OCI-LY7 (cell line): ENCODE measurements at regions not wholly inside any gene's neighbourhood (a gene's known extent, or its start where the extent isn't known, plus 50 kb on each side); places are given as distances from the start of the nearest gene placed in this dataset.
A peak's percentile ranks its signal among the peaks of the same experiment; 100 is the strongest.
"Not testable (repeated sequence)": the region's sequence is repeated elsewhere in the genome, so short reads cannot be mapped to it uniquely, and the experiment has no call there.

ENCODE experiments used
- BruUV-seq: library from RNA; stranded (reverse); fragments of 400-500 nt; replicated peaks from 2 replicates; lab custom pipeline; 2021; lab: Mats Ljungman, UMichigan
- CTCF ChIA-PET: fragments of 300-600 bp; sonication (Branson Sonifier 250); formaldehyde crosslinking; loops from one replicate; lab custom pipeline; 2022; ENCODE audit warnings: antibody characterized with exemption; ENCODE audit not compliant: unreplicated experiment; lab: Charles Lee
- POLR2A ChIA-PET: fragments of 300-600 bp; sonication (Branson Sonifier 250); formaldehyde crosslinking; loops from one replicate; lab custom pipeline; 2022; ENCODE audit warnings: antibody characterized with exemption; lab: Charles Lee
- DNase-seq: peaks from one replicate; pipeline ENCODE4 v3.0.0-alpha.2; 2015; ENCODE audit warnings: low spot score
- H2AFZ ChIP-seq: fragments of 200-600 bp; sonication (generic), shearing (Covaris generic); 2 replicates; pipeline ENCODE4 v1.6.1; 2014; ENCODE audit warnings: mild to moderate bottlenecking, antibody characterized with exemption, low read length, moderate library complexity
- H3K27ac ChIP-seq: fragments of 200-600 bp; sonication (generic); 2 replicates; pipeline ENCODE4 v1.5.1; 2014; ENCODE audit warnings: mixed run types, low read depth, mild to moderate bottlenecking, moderate library complexity, low read length, inconsistent platforms; ENCODE audit not compliant: poor library complexity, severe bottlenecking
- H3K36me3 ChIP-seq: fragments of 200-600 bp; sonication (generic); 2 replicates; pipeline ENCODE4 v1.6.1; 2014; ENCODE audit warnings: mild to moderate bottlenecking, antibody characterized with exemption, low read length, moderate library complexity, mixed read lengths; ENCODE audit not compliant: insufficient read depth
- H3K4me1 ChIP-seq: fragments of 200-600 bp; sonication (generic); 2 replicates; pipeline ENCODE4 v1.5.1; 2014; ENCODE audit warnings: mild to moderate bottlenecking, low read length; ENCODE audit not compliant: insufficient read depth, poor library complexity, severe bottlenecking
- H3K4me2 ChIP-seq: fragments of 200-600 bp; sonication (generic); 2 replicates; pipeline ENCODE4 v1.6.1; 2014; ENCODE audit warnings: mild to moderate bottlenecking, low read length
- H3K4me3 ChIP-seq: fragments of 200-600 bp; sonication (generic); 2 replicates; pipeline ENCODE4 v1.5.1; 2014; ENCODE audit warnings: mild to moderate bottlenecking, low read depth, low read length; ENCODE audit not compliant: poor library complexity, severe bottlenecking
- H3K79me2 ChIP-seq: fragments of 200-600 bp; sonication (generic); 2 replicates; pipeline ENCODE4 v1.6.1; 2016; ENCODE audit warnings: low read depth, mild to moderate bottlenecking, low read length, moderate library complexity, mixed read lengths; ENCODE audit not compliant: insufficient read depth
- H3K9me2 ChIP-seq: fragments of 200-600 bp; sonication (generic); 2 replicates; pipeline ENCODE4 v1.6.1; 2016; ENCODE audit warnings: mild to moderate bottlenecking, low read length, mixed read lengths; ENCODE audit not compliant: insufficient read depth
- H3K9me3 ChIP-seq: fragments of 200-600 bp; sonication (generic); 2 replicates; pipeline ENCODE4 v1.6.1; 2014; ENCODE audit warnings: mild to moderate bottlenecking, mixed run types, low read length, mixed read lengths
- H4K20me1 ChIP-seq: fragments of 200-600 bp; sonication (generic); 2 replicates; pipeline ENCODE4 v1.6.1; 2014; ENCODE audit warnings: mild to moderate bottlenecking, antibody characterized with exemption, low read length, moderate library complexity, mixed read lengths; ENCODE audit not compliant: insufficient read depth
- EZH2phosphoT487 ChIP-seq: fragments of 200-600 bp; sonication (generic); IDR thresholded peaks from 2 replicates; pipeline ENCODE4 v1.6.1; 2018; ENCODE audit warnings: low read depth, borderline replicate concordance, mild to moderate bottlenecking, mixed run types, antibody characterized with exemption, low read length, moderate library complexity, mixed read lengths
- intact Hi-C: fragments of 100-400 bp; cut with micrococcal nuclease; formaldehyde crosslinking; loops from one replicate; pipeline ENCODE4 v1.10.0; 2022; ENCODE audit not compliant: unreplicated experiment
- TF ChIP-seq, protein P1 (sequence below): fragments of 200-600 bp; sonication (generic); conservative IDR thresholded peaks from 2 replicates; pipeline ENCODE4 v1.5.1; 2014; ENCODE audit warnings: mild to moderate bottlenecking, antibody characterized with exemption, low read length, moderate library complexity, mixed read lengths

DNA sequence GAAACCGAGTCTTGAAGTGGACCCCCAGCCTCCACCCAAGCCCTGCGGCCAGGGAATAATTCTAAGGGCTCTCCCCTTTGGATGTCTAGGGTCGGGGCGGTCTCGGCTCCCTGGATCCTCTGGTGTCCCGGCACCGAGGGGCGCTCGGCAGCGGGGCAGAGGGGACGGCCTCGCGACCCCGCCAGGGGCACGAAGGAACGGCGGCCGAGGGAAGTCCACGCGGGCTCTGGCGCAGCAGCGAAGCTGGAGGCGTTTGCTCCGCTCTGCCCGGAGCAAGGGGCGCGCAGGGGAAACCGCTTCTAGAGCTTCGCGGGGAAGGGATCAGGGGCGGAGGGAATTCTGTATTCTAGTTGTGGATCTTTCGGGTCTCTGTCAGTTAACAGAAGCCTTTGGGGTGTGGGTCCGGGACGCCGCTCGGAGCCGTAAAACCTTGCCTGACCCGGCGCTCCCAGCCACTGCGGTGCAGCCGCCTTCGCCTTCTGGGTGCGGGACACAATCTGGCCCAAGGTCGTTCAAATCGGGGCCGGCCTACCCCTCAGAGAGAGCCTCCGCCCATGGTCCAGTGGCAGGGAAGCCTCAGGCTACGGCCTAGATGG lies 118.2 kb downstream of the KCNRG start:
- no peak overlapping the region for H3K4me2 ChIP-seq
- H3K27ac ChIP-seq = no peak overlapping the region
- no peaks in the 10 kb centered on the region for H3K9me2 ChIP-seq
- no TSS peak for BruUV-seq
- POLR2A ChIA-PET = no interaction called here
- H3K36me3 ChIP-seq = no peaks in the 10 kb centered on the region
- CTCF ChIA-PET = no interaction called here
- H2AFZ ChIP-seq = no peak overlapping the region
- no peaks in the 10 kb centered on the region for H4K20me1 ChIP-seq
- intact Hi-C loops = loop anchor here (5.0 kb wide), 1 partner anchor 464 kb away; no protein-coding TSS in a partner anchor
- H3K9me3 ChIP-seq = no peaks in the 10 kb centered on the region
- no peaks in the 10 kb centered on the region for H3K79me2 ChIP-seq
- DNase-seq = no peak
- TF ChIP-seq EZH2phosphoT487 = no peak
- TF ChIP-seq, protein P1, sequence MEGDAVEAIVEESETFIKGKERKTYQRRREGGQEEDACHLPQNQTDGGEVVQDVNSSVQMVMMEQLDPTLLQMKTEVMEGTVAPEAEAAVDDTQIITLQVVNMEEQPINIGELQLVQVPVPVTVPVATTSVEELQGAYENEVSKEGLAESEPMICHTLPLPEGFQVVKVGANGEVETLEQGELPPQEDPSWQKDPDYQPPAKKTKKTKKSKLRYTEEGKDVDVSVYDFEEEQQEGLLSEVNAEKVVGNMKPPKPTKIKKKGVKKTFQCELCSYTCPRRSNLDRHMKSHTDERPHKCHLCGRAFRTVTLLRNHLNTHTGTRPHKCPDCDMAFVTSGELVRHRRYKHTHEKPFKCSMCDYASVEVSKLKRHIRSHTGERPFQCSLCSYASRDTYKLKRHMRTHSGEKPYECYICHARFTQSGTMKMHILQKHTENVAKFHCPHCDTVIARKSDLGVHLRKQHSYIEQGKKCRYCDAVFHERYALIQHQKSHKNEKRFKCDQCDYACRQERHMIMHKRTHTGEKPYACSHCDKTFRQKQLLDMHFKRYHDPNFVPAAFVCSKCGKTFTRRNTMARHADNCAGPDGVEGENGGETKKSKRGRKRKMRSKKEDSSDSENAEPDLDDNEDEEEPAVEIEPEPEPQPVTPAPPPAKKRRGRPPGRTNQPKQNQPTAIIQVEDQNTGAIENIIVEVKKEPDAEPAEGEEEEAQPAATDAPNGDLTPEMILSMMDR = no peak
- H3K4me1 ChIP-seq = peaks cover 34% of the 10 kb centered on the region
- no peak overlapping the region for H3K4me3 ChIP-seq

DNA sequence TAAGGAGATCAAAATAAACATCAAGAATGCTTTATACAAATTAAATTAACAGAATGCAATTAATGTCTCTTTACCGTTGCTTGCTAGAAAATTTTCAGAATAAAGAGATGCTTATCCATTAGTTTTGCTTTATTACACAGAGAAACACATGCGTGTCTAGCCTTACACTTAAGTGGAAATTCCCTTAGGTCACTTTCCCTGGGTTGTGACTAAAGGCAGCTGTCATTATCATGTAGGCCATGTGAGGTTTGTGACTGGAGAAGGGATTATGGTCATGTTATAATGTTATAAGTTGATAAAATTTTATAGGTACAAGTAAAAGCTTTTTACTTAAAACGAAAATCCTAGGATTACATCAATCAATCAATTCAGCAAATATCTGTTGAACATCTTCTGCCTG lies 121.0 kb downstream of the KCNRG start:
- TF ChIP-seq EZH2phosphoT487 = no peak
- TF ChIP-seq, protein P1 = no peak
- no peak overlapping the region for H3K4me3 ChIP-seq
- BruUV-seq = no TSS peak
- POLR2A ChIA-PET = interaction anchor here (0.9 to 2.9 kb wide), 2 partner anchors 9 to 31 kb away, joined by 4 to 17 read pairs; no protein-coding TSS in a partner anchor
- DNase-seq = no peak
- H2AFZ ChIP-seq = no peak overlapping the region
- no peak overlapping the region for H3K4me2 ChIP-seq
- no peaks in the 10 kb centered on the region for H3K36me3 ChIP-seq
- no peak overlapping the region for H3K27ac ChIP-seq
- CTCF ChIA-PET = no interaction called here
- intact Hi-C loops = no loop called here
- peaks cover 34% of the 10 kb centered on the region for H3K4me1 ChIP-seq
- H3K9me3 ChIP-seq = no peaks in the 10 kb centered on the region
- no peaks in the 10 kb centered on the region for H3K9me2 ChIP-seq
- no peaks in the 10 kb centered on the region for H4K20me1 ChIP-seq
- no peaks in the 10 kb centered on the region for H3K79me2 ChIP-seq

DNA sequence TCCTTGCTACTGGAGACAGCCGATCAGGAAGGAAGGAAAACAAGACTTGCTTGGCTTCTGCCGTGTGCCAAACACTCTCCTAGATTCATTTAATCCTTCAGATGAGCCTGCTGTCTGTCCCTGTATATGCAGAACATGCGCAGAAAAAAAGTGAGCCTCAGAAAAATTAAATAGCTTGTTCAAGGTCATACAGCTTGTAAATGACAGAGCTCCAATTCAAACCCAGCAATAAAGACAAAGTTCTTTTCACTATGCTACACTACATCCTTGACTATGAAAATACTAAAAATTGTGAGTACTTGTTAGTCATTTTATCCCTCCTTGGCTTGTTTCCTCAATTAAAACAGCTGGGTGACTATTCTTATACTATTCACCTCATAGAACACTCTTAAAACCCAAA lies 121.4 kb downstream of the KCNRG start:
- H3K4me2 ChIP-seq = no peak overlapping the region
- ChIA-PET POLR2A (interaction anchor here (0.6 to 2.9 kb wide), 4 partner anchors 10 to 228 kb away, joined by 3 to 17 read pairs (median 5); no protein-coding TSS in a partner anchor), CTCF (no interaction called here)
- no peaks in the 10 kb centered on the region for H3K36me3 ChIP-seq
- H3K27ac ChIP-seq = no peak overlapping the region
- H3K4me1 ChIP-seq = peaks cover 32% of the 10 kb centered on the region
- no peak for DNase-seq
- no peaks in the 10 kb centered on the region for H4K20me1 ChIP-seq
- TF ChIP-seq EZH2phosphoT487 = no peak
- TF ChIP-seq, protein P1 = no peak
- no peaks in the 10 kb centered on the region for H3K9me3 ChIP-seq
- H3K9me2 ChIP-seq = no peaks in the 10 kb centered on the region
- intact Hi-C loops = no loop called here
- no peak overlapping the region for H3K4me3 ChIP-seq
- H2AFZ ChIP-seq = no peak overlapping the region
- BruUV-seq = no TSS peak
- H3K79me2 ChIP-seq = no peaks in the 10 kb centered on the region

DNA sequence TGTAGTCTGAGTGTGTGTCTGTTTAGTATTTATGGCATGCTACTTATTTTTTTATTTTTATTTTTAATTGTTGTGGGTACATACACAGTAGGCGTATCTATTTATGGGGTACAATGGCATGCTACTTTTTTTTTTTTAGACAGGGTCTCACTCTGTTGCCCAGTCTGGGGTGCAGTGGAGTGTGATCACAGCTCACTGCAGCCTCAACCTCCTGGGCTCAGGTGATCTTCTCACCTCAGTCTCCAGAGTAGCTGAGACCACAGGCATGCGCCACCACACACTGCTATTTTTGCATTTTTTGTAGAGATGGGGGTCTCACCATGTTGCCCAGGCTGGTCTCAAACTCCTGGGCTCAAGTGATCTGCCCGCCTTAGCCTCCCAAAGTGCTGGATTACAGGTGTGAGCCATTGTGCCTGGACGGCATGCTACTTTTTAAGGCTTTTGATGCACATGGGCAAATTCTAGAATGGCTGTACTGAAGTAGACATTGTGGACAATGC lies 124.2 kb downstream of the KCNRG start:
- BruUV-seq, H3K9me2 ChIP-seq, H3K27ac ChIP-seq, DNase-seq, H3K36me3 ChIP-seq, H3K4me3 ChIP-seq, intact Hi-C loops, H3K79me2 ChIP-seq, CTCF ChIA-PET, H3K9me3 ChIP-seq, H4K20me1 ChIP-seq: not testable (repeated sequence)
- Histone ChIP-seq H3K4me2 (peak overlapping the region; percentile 39; the same call in 1 of the 2 replicates), H2AFZ (peak overlapping the region; percentile 65; the same call in 1 of the 2 replicates), H3K4me1 (peaks cover 28% of the 10 kb centered on the region)
- POLR2A ChIA-PET = interaction anchor here (0.6 to 0.7 kb wide), 2 partner anchors 11 to 47 kb away, joined by 3 read pairs; no protein-coding TSS in a partner anchor
